ENCODE measurements at regions not wholly inside any gene's neighbourhood (a gene's known extent, or its start where the extent isn't known, plus 50 kb on each side); places are given as distances from the start of the nearest gene placed in this dataset.

DNA sequence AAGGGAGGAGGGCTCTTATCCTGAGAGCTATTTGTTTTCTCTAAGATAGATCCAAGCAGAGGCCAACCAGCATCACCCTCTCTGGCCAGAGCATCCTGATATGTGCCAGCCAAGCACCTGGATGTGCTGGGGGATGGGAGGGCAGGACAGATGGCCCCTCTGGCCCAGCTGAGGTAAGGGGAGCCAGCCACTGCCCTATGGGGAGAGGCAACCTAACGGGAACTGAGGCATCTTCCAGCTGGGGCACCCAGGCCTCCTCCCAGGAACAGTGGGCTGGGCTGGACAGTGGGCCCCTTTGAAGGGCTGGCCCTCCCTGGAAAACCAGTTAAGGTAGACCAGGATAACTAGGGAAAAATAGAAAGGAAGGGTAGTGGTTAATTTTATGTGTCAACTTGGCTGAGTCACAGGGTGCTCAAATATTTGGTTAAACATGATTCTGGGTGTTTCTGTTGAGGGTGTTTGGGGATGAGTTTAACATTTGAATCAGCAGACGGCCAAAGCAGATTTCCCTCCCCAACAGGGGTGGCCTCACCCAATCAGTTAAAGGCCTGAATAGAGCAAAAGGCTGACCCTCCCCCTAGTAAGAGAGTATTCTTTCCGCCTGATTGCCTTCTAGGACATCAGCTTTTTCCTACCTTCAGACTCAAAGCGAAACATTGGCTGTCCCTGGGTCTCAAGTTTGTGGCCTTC lies 595.1 kb downstream of the BUD13 start:
- no peak for TF ChIP-seq EZH2phosphoT487 (IDR thresholded peaks at IDR 0.05; ENCODE audit: low read depth)
- TF ChIP-seq, protein P1, sequence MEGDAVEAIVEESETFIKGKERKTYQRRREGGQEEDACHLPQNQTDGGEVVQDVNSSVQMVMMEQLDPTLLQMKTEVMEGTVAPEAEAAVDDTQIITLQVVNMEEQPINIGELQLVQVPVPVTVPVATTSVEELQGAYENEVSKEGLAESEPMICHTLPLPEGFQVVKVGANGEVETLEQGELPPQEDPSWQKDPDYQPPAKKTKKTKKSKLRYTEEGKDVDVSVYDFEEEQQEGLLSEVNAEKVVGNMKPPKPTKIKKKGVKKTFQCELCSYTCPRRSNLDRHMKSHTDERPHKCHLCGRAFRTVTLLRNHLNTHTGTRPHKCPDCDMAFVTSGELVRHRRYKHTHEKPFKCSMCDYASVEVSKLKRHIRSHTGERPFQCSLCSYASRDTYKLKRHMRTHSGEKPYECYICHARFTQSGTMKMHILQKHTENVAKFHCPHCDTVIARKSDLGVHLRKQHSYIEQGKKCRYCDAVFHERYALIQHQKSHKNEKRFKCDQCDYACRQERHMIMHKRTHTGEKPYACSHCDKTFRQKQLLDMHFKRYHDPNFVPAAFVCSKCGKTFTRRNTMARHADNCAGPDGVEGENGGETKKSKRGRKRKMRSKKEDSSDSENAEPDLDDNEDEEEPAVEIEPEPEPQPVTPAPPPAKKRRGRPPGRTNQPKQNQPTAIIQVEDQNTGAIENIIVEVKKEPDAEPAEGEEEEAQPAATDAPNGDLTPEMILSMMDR (IDR thresholded peaks at IDR 0.05; ENCODE audit: low read depth, low read length): no peak

Data from OCI-LY3 (cell line).